ENCODE measurements at regions not wholly inside any gene's neighbourhood (a gene's known extent, or its start where the extent isn't known, plus 50 kb on each side); places are given as distances from the start of the nearest gene placed in this dataset.

DNA sequence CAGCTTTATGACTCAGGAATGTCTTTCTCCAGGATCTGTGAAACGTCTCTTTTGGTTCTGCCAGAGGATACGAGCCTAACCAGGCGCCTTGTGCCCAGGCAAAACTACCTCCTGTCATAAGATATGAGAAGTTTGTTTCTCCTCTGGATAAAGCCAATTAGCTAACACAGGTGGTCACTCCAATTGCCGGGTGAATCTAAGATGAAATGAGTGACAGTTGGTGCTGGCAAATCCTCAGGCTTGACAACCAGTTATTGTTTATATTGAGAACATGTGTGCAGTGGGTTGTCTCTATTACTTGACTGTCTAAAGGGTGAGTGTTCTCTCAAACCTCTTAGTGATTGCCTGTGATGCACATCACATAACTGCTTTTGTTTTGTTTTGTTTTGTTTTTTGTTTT, 449.1 kb downstream of the XPNPEP1 start:
- H3K9ac ChIP-seq (ENCODE audit: low read length in 5 of 5): no peak overlapping the region
- peaks cover 0 to 2% (median 0%) of the 10 kb centered on the region in 5 donors for H3K27me3 ChIP-seq (ENCODE audit: control insufficient read depth in 5 of 5, insufficient read depth in 4 of 5, low read length in 5 of 5)
- no peaks in the 10 kb centered on the region for H3K9me3 ChIP-seq (ENCODE audit: control insufficient read depth in 5 of 5, low read length in 5 of 5)
- H3K27ac ChIP-seq (ENCODE audit: low read depth, low read length): no peak overlapping the region
- H3K36me3 ChIP-seq (ENCODE audit: control insufficient read depth in 5 of 5, insufficient read depth in 5 of 5, low read length in 5 of 5): no peaks in the 10 kb centered on the region
- no peak overlapping the region for H3K4me3 ChIP-seq (ENCODE audit: low read depth in 1 of 5, low read length in 5 of 5)
- no peaks in the 10 kb centered on the region for H3K4me1 ChIP-seq (ENCODE audit: control insufficient read depth in 5 of 5, insufficient read depth in 5 of 5, low read length in 5 of 5)

DNA sequence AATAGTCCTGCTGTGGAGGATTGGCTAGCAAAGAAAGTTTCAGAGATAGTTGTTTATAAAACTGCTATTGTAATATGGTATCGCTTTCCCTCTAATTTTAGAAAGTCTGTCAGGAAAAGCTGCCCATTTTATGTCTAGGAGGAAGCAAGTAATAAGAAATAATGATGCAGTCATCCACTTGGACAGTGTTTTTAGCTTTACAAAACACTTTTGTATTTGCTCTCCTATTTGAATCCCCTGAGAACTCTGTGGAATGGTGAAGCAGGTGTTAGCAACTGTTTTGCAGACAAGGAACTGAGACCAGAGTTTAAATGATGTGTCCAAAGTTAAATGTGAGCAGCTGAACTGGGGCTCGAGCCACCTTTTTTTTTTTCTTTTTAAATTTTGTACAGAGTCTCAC, 455.8 kb downstream of the XPNPEP1 start:
- Histone ChIP-seq H3K36me3 (ENCODE audit: control insufficient read depth in 5 of 5, insufficient read depth in 5 of 5, low read length in 5 of 5) (no peaks in the 10 kb centered on the region), H3K4me1 (ENCODE audit: control insufficient read depth in 5 of 5, insufficient read depth in 5 of 5, low read length in 5 of 5) (no peaks in the 10 kb centered on the region), H3K27me3 (ENCODE audit: control insufficient read depth in 5 of 5, insufficient read depth in 4 of 5, low read length in 5 of 5) (peaks cover 0 to 6% (median 0%) of the 10 kb centered on the region in 5 donors), H3K9ac (ENCODE audit: low read length in 5 of 5) (no peak overlapping the region), H3K9me3 (ENCODE audit: control insufficient read depth in 5 of 5, low read length in 5 of 5) (no peaks in the 10 kb centered on the region), H3K27ac (ENCODE audit: low read depth, low read length) (no peak overlapping the region), H3K4me3 (ENCODE audit: low read depth in 1 of 5, low read length in 5 of 5) (no peak overlapping the region)

DNA sequence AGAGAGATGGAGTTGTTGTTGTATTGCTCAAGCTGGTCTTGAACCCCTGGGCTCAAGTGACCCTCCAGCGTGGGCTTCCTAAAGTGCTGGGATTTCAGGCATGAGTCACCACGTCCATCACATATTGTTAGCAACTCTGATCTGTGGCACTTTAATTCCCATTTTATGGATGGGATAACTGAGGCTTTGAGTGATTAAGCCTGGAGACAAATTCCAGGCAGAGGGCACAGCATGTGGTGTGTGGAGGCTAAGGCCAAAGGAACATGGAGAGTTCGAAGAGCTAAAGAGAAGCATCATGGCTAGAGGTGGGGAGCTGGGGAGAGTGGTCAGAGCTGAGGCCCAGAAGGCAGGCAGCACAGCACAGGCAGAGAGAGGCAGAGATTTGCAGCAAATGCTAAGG, 458.4 kb downstream of the XPNPEP1 start:
- H3K4me1 ChIP-seq (ENCODE audit: control insufficient read depth in 5 of 5, insufficient read depth in 5 of 5, low read length in 5 of 5): no peaks in the 10 kb centered on the region
- no peak overlapping the region for H3K4me3 ChIP-seq (ENCODE audit: low read depth in 1 of 5, low read length in 5 of 5)
- no peaks in the 10 kb centered on the region for H3K36me3 ChIP-seq (ENCODE audit: control insufficient read depth in 5 of 5, insufficient read depth in 5 of 5, low read length in 5 of 5)
- no peak overlapping the region for H3K27ac ChIP-seq (ENCODE audit: low read depth, low read length)
- H3K27me3 ChIP-seq (ENCODE audit: control insufficient read depth in 5 of 5, insufficient read depth in 4 of 5, low read length in 5 of 5): peaks cover 0 to 6% (median 0%) of the 10 kb centered on the region in 5 donors
- H3K9me3 ChIP-seq (ENCODE audit: control insufficient read depth in 5 of 5, low read length in 5 of 5): no peaks in the 10 kb centered on the region
- no peak overlapping the region for H3K9ac ChIP-seq (ENCODE audit: low read length in 5 of 5)

DNA sequence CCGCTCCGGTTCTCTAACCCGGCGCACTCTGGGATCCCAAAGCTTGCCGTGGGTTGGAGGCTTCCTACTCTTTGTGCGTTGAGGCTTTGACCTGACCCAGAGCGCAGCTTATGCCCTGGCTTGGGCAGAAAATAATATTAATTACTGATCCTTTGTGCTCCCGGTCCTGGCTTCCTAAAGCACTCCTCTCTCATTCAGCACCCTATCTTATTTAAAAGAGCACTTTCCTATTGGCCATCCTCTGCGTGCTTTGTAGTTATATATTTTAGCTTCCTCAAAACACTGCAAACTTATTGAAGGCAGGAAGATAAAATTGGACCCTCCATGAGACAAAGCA, 466.0 kb downstream of the XPNPEP1 start:
- H3K9ac ChIP-seq (ENCODE audit: low read length in 5 of 5): no peak overlapping the region
- no peaks in the 10 kb centered on the region for H3K36me3 ChIP-seq (ENCODE audit: control insufficient read depth in 5 of 5, insufficient read depth in 5 of 5, low read length in 5 of 5)
- peaks cover 5 to 8% (median 7%) of the 10 kb centered on the region in 5 donors for H3K9me3 ChIP-seq (ENCODE audit: control insufficient read depth in 5 of 5, low read length in 5 of 5)
- no peak overlapping the region for H3K4me3 ChIP-seq (ENCODE audit: low read depth in 1 of 5, low read length in 5 of 5)
- H3K27ac ChIP-seq (ENCODE audit: low read depth, low read length): no peak overlapping the region
- peaks cover 0 to 5% (median 0%) of the 10 kb centered on the region in 5 donors for H3K4me1 ChIP-seq (ENCODE audit: control insufficient read depth in 5 of 5, insufficient read depth in 5 of 5, low read length in 5 of 5)
- H3K27me3 ChIP-seq (ENCODE audit: control insufficient read depth in 5 of 5, insufficient read depth in 4 of 5, low read length in 5 of 5): peaks cover 6 to 19% (median 10%) of the 10 kb centered on the region in 5 donors

DNA sequence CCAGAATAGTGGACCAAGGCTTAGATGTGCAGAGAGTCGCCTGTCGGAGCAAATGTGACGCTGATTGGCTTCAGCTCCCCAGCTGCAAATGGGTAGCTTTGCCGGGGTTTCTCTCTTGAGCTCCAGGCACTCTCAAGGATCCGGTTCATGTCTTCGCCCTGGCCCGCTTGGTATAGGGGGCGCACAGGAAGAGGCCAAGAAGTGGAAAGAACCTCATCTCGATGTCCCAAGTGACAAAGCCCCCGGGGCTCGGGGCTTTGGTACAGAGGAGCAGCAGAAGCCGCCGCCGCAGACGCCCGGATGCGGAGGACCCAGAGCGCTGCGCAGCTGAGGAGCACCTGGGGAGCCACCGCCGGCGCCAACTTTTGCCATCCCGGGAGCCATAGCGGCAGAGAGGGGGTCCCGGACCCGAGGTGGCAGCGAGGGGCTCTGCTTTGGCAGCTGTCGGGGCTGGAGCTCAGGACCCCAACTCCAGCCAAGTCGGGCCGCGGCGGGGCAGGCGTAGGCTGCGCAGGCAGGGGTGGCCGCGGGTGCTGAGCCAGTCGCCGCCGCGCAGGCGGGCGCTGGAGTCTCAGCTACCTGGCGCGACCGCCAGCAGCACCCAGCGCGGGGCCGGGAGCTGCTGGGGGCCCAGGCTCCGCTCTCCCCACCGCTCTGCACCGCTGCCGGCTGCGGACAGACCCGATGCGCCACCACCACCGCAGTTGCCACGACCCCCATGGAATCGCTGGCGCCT, 466.6 kb downstream of the XPNPEP1 start:
- Histone ChIP-seq H3K36me3 (ENCODE audit: control insufficient read depth in 5 of 5, insufficient read depth in 5 of 5, low read length in 5 of 5) (no peaks in the 10 kb centered on the region), H3K4me1 (ENCODE audit: control insufficient read depth in 5 of 5, insufficient read depth in 5 of 5, low read length in 5 of 5) (peaks cover 0 to 5% (median 0%) of the 10 kb centered on the region in 5 donors), H3K27me3 (ENCODE audit: control insufficient read depth in 5 of 5, insufficient read depth in 4 of 5, low read length in 5 of 5) (peaks cover 6 to 19% (median 10%) of the 10 kb centered on the region in 5 donors), H3K4me3 (ENCODE audit: low read depth in 1 of 5, low read length in 5 of 5) (no peak overlapping the region), H3K27ac (ENCODE audit: low read depth, low read length) (no peak overlapping the region), H3K9me3 (ENCODE audit: control insufficient read depth in 5 of 5, low read length in 5 of 5) (peaks cover 5 to 8% (median 7%) of the 10 kb centered on the region in 5 donors), H3K9ac (ENCODE audit: low read length in 5 of 5) (no peak overlapping the region)

DNA sequence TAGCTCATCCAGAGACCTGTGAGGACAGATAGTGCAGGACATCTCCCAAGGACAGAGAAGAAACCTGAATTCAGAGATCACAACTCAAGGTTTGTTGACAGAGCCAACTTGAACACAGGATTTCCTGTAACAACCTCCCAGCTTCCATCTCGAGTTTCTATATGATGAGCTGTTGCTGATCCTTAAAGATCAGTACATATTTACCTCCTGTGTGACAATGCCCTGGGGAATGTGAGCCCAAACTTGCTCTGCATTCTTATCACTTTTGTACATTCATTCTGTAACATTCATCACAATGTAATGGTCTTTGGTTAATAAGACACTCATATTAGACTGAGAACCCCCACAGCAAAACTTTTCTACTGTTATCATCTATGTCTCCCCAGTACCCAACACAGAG, 468.6 kb downstream of the XPNPEP1 start:
- H3K27me3 ChIP-seq (ENCODE audit: control insufficient read depth in 5 of 5, insufficient read depth in 4 of 5, low read length in 5 of 5): peaks cover 6 to 19% (median 10%) of the 10 kb centered on the region in 5 donors
- no peaks in the 10 kb centered on the region for H3K36me3 ChIP-seq (ENCODE audit: control insufficient read depth in 5 of 5, insufficient read depth in 5 of 5, low read length in 5 of 5)
- H3K4me3 ChIP-seq (ENCODE audit: low read depth in 1 of 5, low read length in 5 of 5): no peak overlapping the region
- no peak overlapping the region for H3K27ac ChIP-seq (ENCODE audit: low read depth, low read length)
- peaks cover 5 to 8% (median 7%) of the 10 kb centered on the region in 5 donors for H3K9me3 ChIP-seq (ENCODE audit: control insufficient read depth in 5 of 5, low read length in 5 of 5)
- peaks cover 0 to 5% (median 0%) of the 10 kb centered on the region in 5 donors for H3K4me1 ChIP-seq (ENCODE audit: control insufficient read depth in 5 of 5, insufficient read depth in 5 of 5, low read length in 5 of 5)
- H3K9ac ChIP-seq (ENCODE audit: low read length in 5 of 5): no peak overlapping the region

DNA sequence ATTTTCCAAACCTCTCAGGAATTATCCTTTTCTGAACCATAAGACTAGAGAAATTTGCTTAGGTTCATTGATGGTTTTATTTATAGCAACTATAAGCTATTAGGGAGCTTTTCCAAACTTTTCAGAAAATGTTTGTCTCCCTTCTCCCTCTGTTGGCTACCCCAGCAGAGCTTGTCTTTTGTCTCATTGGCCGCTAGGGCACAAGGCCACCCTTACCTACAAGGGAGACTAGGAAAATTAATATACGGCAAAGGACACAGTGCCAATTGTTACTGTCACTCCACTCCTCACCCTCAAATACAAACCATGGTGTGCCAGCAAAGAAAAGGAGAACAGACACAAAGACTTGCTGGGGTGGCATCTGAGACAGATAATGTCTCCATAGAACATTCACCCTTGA, 471.4 kb downstream of the XPNPEP1 start:
- no peak overlapping the region for H3K9ac ChIP-seq (ENCODE audit: low read length in 5 of 5)
- H3K9me3 ChIP-seq (ENCODE audit: control insufficient read depth in 5 of 5, low read length in 5 of 5): no peaks in the 10 kb centered on the region
- H3K27ac ChIP-seq (ENCODE audit: low read depth, low read length): no peak overlapping the region
- H3K4me3 ChIP-seq (ENCODE audit: low read depth in 1 of 5, low read length in 5 of 5): no peak overlapping the region
- no peaks in the 10 kb centered on the region for H3K36me3 ChIP-seq (ENCODE audit: control insufficient read depth in 5 of 5, insufficient read depth in 5 of 5, low read length in 5 of 5)
- peaks cover 0 to 8% (median 0%) of the 10 kb centered on the region in 5 donors for H3K4me1 ChIP-seq (ENCODE audit: control insufficient read depth in 5 of 5, insufficient read depth in 5 of 5, low read length in 5 of 5)
- peaks cover 1 to 9% (median 4%) of the 10 kb centered on the region in 5 donors for H3K27me3 ChIP-seq (ENCODE audit: control insufficient read depth in 5 of 5, insufficient read depth in 4 of 5, low read length in 5 of 5)

DNA sequence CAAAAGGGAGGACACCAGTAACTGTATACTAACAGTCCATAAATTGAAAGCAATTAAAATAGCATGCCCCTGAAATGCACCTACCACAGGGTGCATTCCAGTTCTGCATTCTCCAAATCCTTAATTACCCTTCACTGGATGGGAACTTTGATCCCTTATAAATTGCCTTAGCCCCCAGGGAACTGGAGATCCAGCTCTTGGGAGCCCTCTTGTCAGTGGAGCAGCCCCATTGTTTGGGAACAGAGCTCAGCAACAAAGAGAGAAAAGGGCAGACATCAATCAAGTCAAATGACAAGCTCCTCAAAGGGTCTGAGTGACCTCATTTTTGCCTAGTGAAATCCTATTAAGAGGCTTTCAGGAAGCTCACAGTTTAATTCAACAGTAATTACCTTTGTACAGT, 472.6 kb downstream of the XPNPEP1 start:
- peaks cover 0 to 6% (median 0%) of the 10 kb centered on the region in 5 donors for H3K4me1 ChIP-seq (ENCODE audit: control insufficient read depth in 5 of 5, insufficient read depth in 5 of 5, low read length in 5 of 5)
- no peak overlapping the region for H3K9ac ChIP-seq (ENCODE audit: low read length in 5 of 5)
- no peak overlapping the region for H3K4me3 ChIP-seq (ENCODE audit: low read depth in 1 of 5, low read length in 5 of 5)
- no peaks in the 10 kb centered on the region for H3K36me3 ChIP-seq (ENCODE audit: control insufficient read depth in 5 of 5, insufficient read depth in 5 of 5, low read length in 5 of 5)
- no peaks in the 10 kb centered on the region for H3K9me3 ChIP-seq (ENCODE audit: control insufficient read depth in 5 of 5, low read length in 5 of 5)
- H3K27me3 ChIP-seq (ENCODE audit: control insufficient read depth in 5 of 5, insufficient read depth in 4 of 5, low read length in 5 of 5): no peaks in the 10 kb centered on the region
- H3K27ac ChIP-seq (ENCODE audit: low read depth, low read length): no peak overlapping the region

DNA sequence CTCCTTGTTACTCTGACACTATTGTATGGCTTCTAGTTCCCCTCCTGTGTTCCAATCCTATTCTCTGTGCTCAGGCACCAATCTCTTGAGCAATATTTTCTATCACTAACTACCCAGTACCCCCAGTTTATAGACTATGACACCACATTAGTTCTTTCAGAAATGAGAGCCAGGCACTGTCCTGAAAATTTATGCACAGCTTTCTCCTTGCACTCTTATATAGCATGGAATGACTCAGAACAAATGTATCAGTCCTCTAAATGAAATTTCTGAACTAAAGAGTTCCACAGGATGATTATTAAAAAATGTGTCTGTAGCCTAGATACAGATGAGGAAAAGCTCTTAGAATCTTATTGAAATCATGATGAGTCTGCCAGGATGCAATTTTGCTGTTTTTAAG, 489.9 kb downstream of the XPNPEP1 start:
- Histone ChIP-seq H3K9me3 (ENCODE audit: control insufficient read depth in 5 of 5, low read length in 5 of 5) (no peaks in the 10 kb centered on the region), H3K9ac (ENCODE audit: low read length in 5 of 5) (no peak overlapping the region)

DNA sequence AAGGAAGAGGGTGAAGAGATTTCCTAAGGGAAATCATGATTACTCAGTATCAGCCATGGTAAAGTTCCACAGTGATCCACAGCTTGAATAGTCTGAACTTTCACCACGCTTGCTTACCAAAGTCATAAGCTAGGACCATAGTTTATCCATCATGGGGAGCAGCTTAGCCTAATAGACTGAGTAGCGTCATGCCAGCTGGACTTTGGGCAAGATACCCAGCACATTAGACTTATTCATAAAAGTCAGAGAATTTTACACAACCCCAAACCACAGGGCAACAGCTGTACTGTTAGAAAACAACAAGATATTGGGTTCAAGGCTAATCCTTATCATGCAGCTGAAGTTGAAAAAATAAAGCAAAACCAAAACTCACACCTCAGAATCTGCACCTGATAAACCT, 491.0 kb downstream of the XPNPEP1 start:
- Histone ChIP-seq H3K27ac (ENCODE audit: low read depth, low read length) (no peak overlapping the region), H3K9me3 (ENCODE audit: control insufficient read depth in 5 of 5, low read length in 5 of 5) (no peaks in the 10 kb centered on the region), H3K27me3 (ENCODE audit: control insufficient read depth in 5 of 5, insufficient read depth in 4 of 5, low read length in 5 of 5) (no peaks in the 10 kb centered on the region), H3K4me1 (ENCODE audit: control insufficient read depth in 5 of 5, insufficient read depth in 5 of 5, low read length in 5 of 5) (no peaks in the 10 kb centered on the region), H3K36me3 (ENCODE audit: control insufficient read depth in 5 of 5, insufficient read depth in 5 of 5, low read length in 5 of 5) (no peaks in the 10 kb centered on the region), H3K9ac (ENCODE audit: low read length in 5 of 5) (no peak overlapping the region), H3K4me3 (ENCODE audit: low read depth in 1 of 5, low read length in 5 of 5) (no peak overlapping the region)

More for the DNA sequence above, 489.9 kb downstream of the XPNPEP1 start:
- Histone ChIP-seq H3K36me3 (ENCODE audit: control insufficient read depth in 5 of 5, insufficient read depth in 5 of 5, low read length in 5 of 5) (no peaks in the 10 kb centered on the region), H3K4me1 (ENCODE audit: control insufficient read depth in 5 of 5, insufficient read depth in 5 of 5, low read length in 5 of 5) (no peaks in the 10 kb centered on the region), H3K27me3 (ENCODE audit: control insufficient read depth in 5 of 5, insufficient read depth in 4 of 5, low read length in 5 of 5) (no peaks in the 10 kb centered on the region), H3K4me3 (ENCODE audit: low read depth in 1 of 5, low read length in 5 of 5) (no peak overlapping the region), H3K27ac (ENCODE audit: low read depth, low read length) (no peak overlapping the region)
